Ascending aorta (tissue), 2 donors: ENCODE measurements at regions not wholly inside any gene's neighbourhood (a gene's known extent, or its start where the extent isn't known, plus 50 kb on each side); places are given as distances from the start of the nearest gene placed in this dataset.

Experiments used
- DNase-seq, 2 donors: peaks; one replicate each; pipeline ENCODE4 v3.0.0-alpha.2; 2019; ENCODE audit warnings: low spot score in 2 of 2
- H3K27ac ChIP-seq, 2 donors: fragments of 200-600 bp; sonication (generic); one replicate each; pipeline ENCODE4 v1.5.1; 2016 to 2017; ENCODE audit warnings: mild to moderate bottlenecking in 1 of 2
- H3K27me3 ChIP-seq: fragments of 200-600 bp; sonication (generic); one replicate; pipeline ENCODE4 v1.5.1; 2017
- H3K36me3 ChIP-seq, 2 donors: fragments of 200-600 bp; sonication (generic); one replicate each; pipeline ENCODE4 v1.5.1; 2016
- H3K4me1 ChIP-seq, 2 donors: fragments of 200-600 bp; sonication (generic); one replicate each; pipeline ENCODE4 v1.5.1; 2016 to 2017; ENCODE audit warnings: mild to moderate bottlenecking in 1 of 2
- H3K4me3 ChIP-seq, 2 donors: fragments of 200-600 bp; sonication (generic); one replicate each; pipeline ENCODE4 v1.5.1; 2016 to 2017; ENCODE audit warnings: mild to moderate bottlenecking in 1 of 2
- H3K9me3 ChIP-seq, 2 donors: fragments of 200-600 bp; sonication (generic); one replicate each; pipeline ENCODE4 v1.5.1; 2016
- CTCF ChIP-seq, 3 experiments: fragments of 200-600 bp in 2 of 3; fragments of 450-650 bp in 1 of 3; sonication (generic) in 2 of 3; IDR thresholded peaks; one replicate each; pipeline ENCODE4 v1.5.1; 2016 to 2019; ENCODE audit warnings: antibody characterized with exemption in 3 of 3, mild to moderate bottlenecking in 1 of 3, moderate library complexity in 1 of 3
- intact Hi-C: fragments of 100-400 bp; cut with DNase I; formaldehyde crosslinking; loops from one replicate; pipeline ENCODE4 v1.15.1; 2023

- no peak for TF ChIP-seq CTCF (IDR thresholded peaks at IDR 0.05)
- no peaks in the 10 kb centered on the region for H3K9me3 ChIP-seq
- H3K27me3 ChIP-seq = no peaks in the 10 kb centered on the region
- no peak overlapping the region for H3K4me3 ChIP-seq
- H3K36me3 ChIP-seq = no peaks in the 10 kb centered on the region
- DNase-seq = no peak
- no peak overlapping the region for H3K27ac ChIP-seq
- intact Hi-C loops = no loop called here
- no peaks in the 10 kb centered on the region for H3K4me1 ChIP-seq
Measured at GRCh38 chr6:126605089-126605488, 265.2 kb downstream of the CENPW start.

GRCh38 chr6:126607289-126607688, 267.4 kb downstream of the CENPW start:
- intact Hi-C loops = no loop called here
- Histone ChIP-seq H3K4me1 (no peaks in the 10 kb centered on the region), H3K27me3 (no peaks in the 10 kb centered on the region), H3K36me3 (no peaks in the 10 kb centered on the region), H3K4me3 (no peak overlapping the region), H3K27ac (no peak overlapping the region), H3K9me3 (no peaks in the 10 kb centered on the region)
- DNase-seq = no peak
- no peak for TF ChIP-seq CTCF (IDR thresholded peaks at IDR 0.05)

- TF ChIP-seq CTCF (IDR thresholded peaks at IDR 0.05) = no peak
- H3K27me3 ChIP-seq = no peaks in the 10 kb centered on the region
- H3K4me1 ChIP-seq = no peaks in the 10 kb centered on the region
- no peak overlapping the region for H3K27ac ChIP-seq
- no peak overlapping the region for H3K4me3 ChIP-seq
- intact Hi-C loops = no loop called here
- no peaks in the 10 kb centered on the region for H3K9me3 ChIP-seq
- H3K36me3 ChIP-seq = no peaks in the 10 kb centered on the region
- no peak for DNase-seq
Measured at GRCh38 chr6:126608681-126609080, 268.8 kb downstream of the CENPW start.

GRCh38 chr6:126614642-126615504, 275.0 kb downstream of the CENPW start:
- intact Hi-C loops = no loop called here

GRCh38 chr6:126616866-126617265, 277.0 kb downstream of the CENPW start:
- intact Hi-C loops = no loop called here
- H3K36me3 ChIP-seq = no peaks in the 10 kb centered on the region

More at GRCh38 chr6:126614642-126615504, 275.0 kb downstream of the CENPW start:
- Histone ChIP-seq H3K4me1 (no peaks in the 10 kb centered on the region), H3K4me3 (no peak overlapping the region), H3K9me3 (no peaks in the 10 kb centered on the region), H3K27me3 (no peaks in the 10 kb centered on the region), H3K36me3 (no peaks in the 10 kb centered on the region), H3K27ac (no peak overlapping the region)
- no peak for DNase-seq
- no peak for TF ChIP-seq CTCF (IDR thresholded peaks at IDR 0.05)

More at GRCh38 chr6:126616866-126617265, 277.0 kb downstream of the CENPW start:
- Histone ChIP-seq H3K4me3 (no peak overlapping the region), H3K27me3 (no peaks in the 10 kb centered on the region), H3K9me3 (no peaks in the 10 kb centered on the region), H3K4me1 (no peaks in the 10 kb centered on the region), H3K27ac (no peak overlapping the region)
- TF ChIP-seq CTCF (IDR thresholded peaks at IDR 0.05) = no peak
- no peak for DNase-seq
